PFSK-1 (cell line): ENCODE measurements at regions not wholly inside any gene's neighbourhood (a gene's known extent, or its start where the extent isn't known, plus 50 kb on each side); places are given as distances from the start of the nearest gene placed in this dataset.

ENCODE experiments used
- POLR2AphosphoS5 ChIP-seq: IDR thresholded peaks from 2 replicates; pipeline ENCODE4 v1.6.1; 2012; ENCODE audit warnings: low read depth, mild to moderate bottlenecking, control low read depth, low read length, moderate library complexity
- SIN3A ChIP-seq: IDR thresholded peaks from 2 replicates; pipeline ENCODE4 v1.6.1; 2012; ENCODE audit warnings: mild to moderate bottlenecking, low read length, moderate library complexity, borderline replicate concordance; ENCODE audit not compliant: insufficient read depth
- TAF1 ChIP-seq: IDR thresholded peaks from 2 replicates; pipeline ENCODE4 v1.6.1; 2012; ENCODE audit warnings: low read length, control low read depth, borderline replicate concordance; ENCODE audit not compliant: insufficient read depth
- TF ChIP-seq, protein P1 (sequence below), 2 experiments: IDR thresholded peaks; 2 replicates each; pipeline versions ENCODE4 v1.6.1 to v1.8.0; 2011 to 2012; ENCODE audit warnings: low read depth in 2 of 2, low read length in 2 of 2, control low read depth in 1 of 2, inconsistent platforms in 1 of 2, mild to moderate bottlenecking in 1 of 2, moderate library complexity in 1 of 2; ENCODE audit not compliant: insufficient read depth in 1 of 2

DNA sequence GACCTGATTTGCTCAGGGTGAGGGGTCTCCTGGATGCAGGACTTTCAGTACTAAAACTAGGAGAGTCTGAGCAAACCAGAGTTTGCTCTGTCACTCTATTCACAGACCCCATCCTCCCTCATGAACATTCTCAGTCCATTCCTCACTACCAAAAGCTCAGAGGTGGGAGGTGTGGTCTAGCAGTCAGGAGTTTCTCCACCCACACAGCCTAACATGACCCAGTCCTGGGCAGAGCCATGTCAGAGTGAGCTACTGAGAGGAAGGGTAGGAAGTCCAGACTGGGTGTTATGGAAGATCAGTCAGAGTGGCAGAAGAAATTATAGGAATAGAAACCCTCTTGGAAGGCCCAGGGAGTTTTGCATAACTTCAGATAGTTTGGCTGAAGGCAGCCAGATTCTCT is 113.3 kb upstream of the GRAMD2B start:
- TF ChIP-seq POLR2AphosphoS5, result no peak
- TF ChIP-seq, protein P1, sequence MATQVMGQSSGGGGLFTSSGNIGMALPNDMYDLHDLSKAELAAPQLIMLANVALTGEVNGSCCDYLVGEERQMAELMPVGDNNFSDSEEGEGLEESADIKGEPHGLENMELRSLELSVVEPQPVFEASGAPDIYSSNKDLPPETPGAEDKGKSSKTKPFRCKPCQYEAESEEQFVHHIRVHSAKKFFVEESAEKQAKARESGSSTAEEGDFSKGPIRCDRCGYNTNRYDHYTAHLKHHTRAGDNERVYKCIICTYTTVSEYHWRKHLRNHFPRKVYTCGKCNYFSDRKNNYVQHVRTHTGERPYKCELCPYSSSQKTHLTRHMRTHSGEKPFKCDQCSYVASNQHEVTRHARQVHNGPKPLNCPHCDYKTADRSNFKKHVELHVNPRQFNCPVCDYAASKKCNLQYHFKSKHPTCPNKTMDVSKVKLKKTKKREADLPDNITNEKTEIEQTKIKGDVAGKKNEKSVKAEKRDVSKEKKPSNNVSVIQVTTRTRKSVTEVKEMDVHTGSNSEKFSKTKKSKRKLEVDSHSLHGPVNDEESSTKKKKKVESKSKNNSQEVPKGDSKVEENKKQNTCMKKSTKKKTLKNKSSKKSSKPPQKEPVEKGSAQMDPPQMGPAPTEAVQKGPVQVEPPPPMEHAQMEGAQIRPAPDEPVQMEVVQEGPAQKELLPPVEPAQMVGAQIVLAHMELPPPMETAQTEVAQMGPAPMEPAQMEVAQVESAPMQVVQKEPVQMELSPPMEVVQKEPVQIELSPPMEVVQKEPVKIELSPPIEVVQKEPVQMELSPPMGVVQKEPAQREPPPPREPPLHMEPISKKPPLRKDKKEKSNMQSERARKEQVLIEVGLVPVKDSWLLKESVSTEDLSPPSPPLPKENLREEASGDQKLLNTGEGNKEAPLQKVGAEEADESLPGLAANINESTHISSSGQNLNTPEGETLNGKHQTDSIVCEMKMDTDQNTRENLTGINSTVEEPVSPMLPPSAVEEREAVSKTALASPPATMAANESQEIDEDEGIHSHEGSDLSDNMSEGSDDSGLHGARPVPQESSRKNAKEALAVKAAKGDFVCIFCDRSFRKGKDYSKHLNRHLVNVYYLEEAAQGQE (IDR thresholded peaks at IDR 0.05; ENCODE audit: insufficient read depth in 1 of 2, low read depth in 2 of 2, low read length in 2 of 2), result no peak
- TF ChIP-seq TAF1, result no peak
- TF ChIP-seq SIN3A, result no peak
